Hematopoietic multipotent progenitor cell treated with erythropoietin and hydrocortisone succinate and interleukin-3 and kit ligand, for 4 days (in vitro differentiated cells): ENCODE measurements at regions not wholly inside any gene's neighbourhood (a gene's known extent, or its start where the extent isn't known, plus 50 kb on each side); places are given as distances from the start of the nearest gene placed in this dataset.

Experiments used
- DNase-seq: peaks from one replicate; pipeline ENCODE4 v3.0.0-alpha.2; 2015

GRCh38 chr5:158393457-158393856 lies 534.5 kb upstream of the CLINT1 start:
- DNase-seq = no peak

- no peak for DNase-seq
These were observed 533.8 kb upstream of the CLINT1 start for GRCh38 chr5:158392753-158393152.

- DNase-seq = no peak
These were observed 531.6 kb upstream of the CLINT1 start for GRCh38 chr5:158390577-158390976.

GRCh38 chr5:158389786-158390185 lies 530.8 kb upstream of the CLINT1 start:
- no peak for DNase-seq

- DNase-seq = no peak
These were observed 529.1 kb upstream of the CLINT1 start for GRCh38 chr5:158388021-158388420.

GRCh38 chr5:158387499-158387898 lies 528.6 kb upstream of the CLINT1 start:
- no peak for DNase-seq

GRCh38 chr5:158385982-158386381 lies 527.0 kb upstream of the CLINT1 start:
- DNase-seq = no peak

GRCh38 chr5:158384535-158385481 lies 525.9 kb upstream of the CLINT1 start:
- no peak for DNase-seq

GRCh38 chr5:158383486-158383885 lies 524.5 kb upstream of the CLINT1 start:
- DNase-seq = no peak

GRCh38 chr5:158382473-158382872 lies 523.5 kb upstream of the CLINT1 start:
- DNase-seq = peak; percentile 73

GRCh38 chr5:158381614-158382160 lies 522.7 kb upstream of the CLINT1 start:
- no peak for DNase-seq

- no peak for DNase-seq
These were observed 521.7 kb upstream of the CLINT1 start for GRCh38 chr5:158380661-158381060.

- no peak for DNase-seq
These were observed 520.0 kb upstream of the CLINT1 start for GRCh38 chr5:158378931-158379330.

GRCh38 chr5:158376679-158377078 lies 517.7 kb upstream of the CLINT1 start:
- no peak for DNase-seq

GRCh38 chr5:158375531-158375930 lies 516.6 kb upstream of the CLINT1 start:
- peak; percentile 40 for DNase-seq

GRCh38 chr5:158373608-158374395 lies 514.9 kb upstream of the CLINT1 start:
- DNase-seq = peak; percentile 68

- DNase-seq = no peak
These were observed 510.3 kb upstream of the CLINT1 start for GRCh38 chr5:158369241-158369640.

GRCh38 chr5:158368686-158369085 lies 509.7 kb upstream of the CLINT1 start:
- no peak for DNase-seq

GRCh38 chr5:158364367-158364766 lies 505.4 kb upstream of the CLINT1 start:
- no peak for DNase-seq

GRCh38 chr5:158354958-158355357 lies 496.0 kb upstream of the CLINT1 start:
- no peak for DNase-seq

- no peak for DNase-seq
These were observed 492.7 kb upstream of the CLINT1 start for GRCh38 chr5:158351485-158352125.

- no peak for DNase-seq
These were observed 491.0 kb upstream of the CLINT1 start for GRCh38 chr5:158349987-158350386.

- no peak for DNase-seq
These were observed 485.4 kb upstream of the CLINT1 start for GRCh38 chr5:158344376-158344775.
